Testis (tissue), 2 donors: ENCODE measurements at regions not wholly inside any gene's neighbourhood (a gene's known extent, or its start where the extent isn't known, plus 50 kb on each side); places are given as distances from the start of the nearest gene placed in this dataset.

Experiments used
- CTCF ChIP-seq, 3 experiments: fragments of 450-650 bp in 2 of 3; fragments of 200-600 bp in 1 of 3; sonication (generic) in 1 of 3; IDR thresholded peaks; one replicate each; pipeline ENCODE4 v1.5.1; 2016 to 2019; ENCODE audit warnings: antibody characterized with exemption in 3 of 3, mild to moderate bottlenecking in 2 of 3, moderate library complexity in 1 of 3
- POLR2A ChIP-seq: fragments of 450-650 bp; IDR thresholded peaks from one replicate; pipeline ENCODE4 v1.6.1; 2017; ENCODE audit warnings: antibody characterized with exemption, mild to moderate bottlenecking, moderate library complexity

DNA sequence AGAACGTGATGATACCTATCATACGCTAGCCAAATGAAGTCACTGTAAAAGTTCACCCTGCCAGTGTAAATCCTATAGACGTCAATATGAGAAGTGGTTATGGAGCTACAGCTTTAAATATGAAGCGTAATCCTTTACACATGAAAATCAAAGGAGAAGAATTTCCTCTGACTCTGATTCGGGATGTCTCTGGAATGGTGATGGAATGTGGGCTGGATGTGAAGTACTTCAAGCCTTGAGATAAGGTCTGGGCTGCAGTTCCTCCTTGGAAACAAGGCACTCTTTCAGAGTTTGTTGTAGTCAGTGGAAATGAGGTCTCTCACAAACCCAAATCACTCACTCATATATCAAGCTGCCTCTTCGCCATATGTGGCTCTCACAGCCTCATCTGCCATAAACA, 53.1 kb upstream of the NAP1L1 start:
- TF ChIP-seq POLR2A (no peak), CTCF (IDR thresholded peaks at IDR 0.05) (no peak)
